Lung (tissue), 11 donors: ENCODE measurements at regions not wholly inside any gene's neighbourhood (a gene's known extent, or its start where the extent isn't known, plus 50 kb on each side); places are given as distances from the start of the nearest gene placed in this dataset.
A peak's percentile ranks its signal among the peaks of the same experiment; 100 is the strongest.

Experiments
- ATAC-seq: fragments of 200-7000 bp; cut with Tn5 transposase; one replicate; pipeline ENCODE4 v1.9.1; 2020; ENCODE audit warnings: moderate number of reproducible peaks; ENCODE audit not compliant: insufficient read depth, low FRiP score
- DNase-seq, 3 donors: peaks; one replicate each; pipeline ENCODE4 v3.0.0-alpha.2; 2013 to 2017
- H3K27ac ChIP-seq, 2 donors: one replicate each; pipeline ENCODE4 v1.5.1; 2013; ENCODE audit warnings: mild to moderate bottlenecking in 2 of 2, moderate library complexity in 2 of 2, control low read depth in 1 of 2, inconsistent platforms in 1 of 2, low read depth in 1 of 2, low read length in 1 of 2
- H3K27me3 ChIP-seq, 3 donors: one replicate each; pipeline ENCODE4 v1.5.1; 2013; ENCODE audit warnings: low read length in 2 of 3; ENCODE audit not compliant: control insufficient read depth in 3 of 3, insufficient read depth in 3 of 3
- H3K36me3 ChIP-seq, 4 donors: one replicate each; pipeline ENCODE4 v1.5.1; 2013; ENCODE audit warnings: low read length in 4 of 4, mild to moderate bottlenecking in 1 of 4, moderate library complexity in 1 of 4; ENCODE audit not compliant: control insufficient read depth in 4 of 4, insufficient read depth in 4 of 4
- H3K4me1 ChIP-seq, 5 donors: one replicate each; pipeline ENCODE4 v1.5.1; 2013; ENCODE audit warnings: low read length in 5 of 5, mild to moderate bottlenecking in 2 of 5, moderate library complexity in 1 of 5; ENCODE audit not compliant: control insufficient read depth in 5 of 5, insufficient read depth in 5 of 5
- H3K4me3 ChIP-seq: one replicate; pipeline ENCODE4 v1.5.1; 2013; ENCODE audit warnings: mild to moderate bottlenecking, control low read depth, moderate library complexity
- H3K9ac ChIP-seq, 2 donors: one replicate each; pipeline ENCODE4 v1.5.1; 2013; ENCODE audit warnings: low read length in 2 of 2, control low read depth in 1 of 2; ENCODE audit not compliant: insufficient read depth in 1 of 2
- H3K9me3 ChIP-seq, 4 donors: one replicate each; pipeline ENCODE4 v1.5.1; 2013; ENCODE audit warnings: low read length in 3 of 4, mild to moderate bottlenecking in 1 of 4, moderate library complexity in 1 of 4; ENCODE audit not compliant: control insufficient read depth in 4 of 4, insufficient read depth in 3 of 4
- CTCF ChIP-seq: IDR thresholded peaks from 2 replicates; pipeline ENCODE4 v1.5.1; 2012; ENCODE audit warnings: mild to moderate bottlenecking; ENCODE audit errors: control extremely low read depth, extremely low read depth
- WGBS, 2 donors: extraction: QIAGEN DNeasy Blood & Tissue Kit; methylation state at CpG; one replicate each; pipeline ENCODE4 v1.1.7; 2013; 5-methylcytosine and 5-hydroxymethylcytosine counted together
- donor health status: control.
- donor health status: control.
- donor health status: Bipolar disorder and iron deficiency.
- donor health status: healthy.
- donor health status: DM: yes; HTN: yes; CAD: no.

DNA sequence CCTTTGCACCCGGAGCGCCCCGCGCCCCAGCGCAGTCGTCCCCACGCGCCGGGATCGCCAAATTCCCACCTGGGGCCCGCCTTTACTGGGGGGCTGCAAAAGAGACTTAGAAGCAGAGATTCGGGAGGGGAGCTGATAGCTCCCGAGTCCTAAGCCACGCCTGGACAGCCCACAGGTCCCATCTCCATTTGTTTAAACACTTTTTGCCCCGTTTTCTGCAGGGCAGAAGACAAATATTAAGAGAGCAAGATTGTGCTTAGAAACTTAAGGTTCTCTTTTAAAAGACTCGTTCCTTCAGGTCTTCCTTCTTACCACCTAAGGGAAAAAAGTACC, 299.1 kb upstream of the NFE2L3 start:
- H3K9ac ChIP-seq = no peak overlapping the region
- peaks cover 0 to 4% (median 0%) of the 10 kb centered on the region in 4 donors for H3K9me3 ChIP-seq
- ATAC-seq (no peak), DNase-seq (no peak)
- peaks cover 5 to 22% (median 21%) of the 10 kb centered on the region in 3 donors for H3K27me3 ChIP-seq
- H3K27ac ChIP-seq = no peak overlapping the region
- peaks cover 0 to 90% (median 13%) of the 10 kb centered on the region in 5 donors for H3K4me1 ChIP-seq
- no peak for TF ChIP-seq CTCF
- 14 to 39% methylated on average over 16 of the region's 16 CpGs for WGBS, 2 donors
- no peak overlapping the region for H3K4me3 ChIP-seq
- H3K36me3 ChIP-seq = no peaks in the 10 kb centered on the region

- ATAC-seq (no peak), DNase-seq (no peak)
- Histone ChIP-seq H3K4me1 (peaks cover 0 to 89% (median 12%) of the 10 kb centered on the region in 5 donors), H3K27ac (no peak overlapping the region), H3K9me3 (peaks cover 0 to 5% (median 0%) of the 10 kb centered on the region in 4 donors), H3K27me3 (peaks cover 9 to 27% (median 25%) of the 10 kb centered on the region in 3 donors), H3K9ac (no peak overlapping the region), H3K4me3 (no peak overlapping the region), H3K36me3 (no peaks in the 10 kb centered on the region)
- WGBS, 2 donors = 50 to 61% methylated on average over 7 of the region's 7 CpGs
- TF ChIP-seq CTCF = no peak
These were observed 298.7 kb upstream of the NFE2L3 start for GRCh38 chr7:25853314-25853713.

- TF ChIP-seq CTCF = no peak
These were observed 297.9 kb upstream of the NFE2L3 start for GRCh38 chr7:25854059-25854458.

More at GRCh38 chr7:25854059-25854458, 297.9 kb upstream of the NFE2L3 start:
- WGBS, 2 donors = 21 to 36% methylated on average over 14 of the region's 14 CpGs
- peaks cover 0 to 10% (median 0%) of the 10 kb centered on the region in 4 donors for H3K9me3 ChIP-seq
- no peaks in the 10 kb centered on the region for H3K36me3 ChIP-seq
- peak overlapping the region in 1 of 2 donors; percentile 1 for H3K9ac ChIP-seq
- ATAC-seq (no peak), DNase-seq (peak in 1 of 3 donors; percentile 47)
- H3K4me3 ChIP-seq = no peak overlapping the region
- H3K27me3 ChIP-seq = peaks cover 16 to 34% (median 32%) of the 10 kb centered on the region in 3 donors
- no peak overlapping the region for H3K27ac ChIP-seq
- H3K4me1 ChIP-seq = peaks cover 0 to 86% (median 12%) of the 10 kb centered on the region in 5 donors
